HepG2 (cell line): ENCODE measurements at regions not wholly inside any gene's neighbourhood (a gene's known extent, or its start where the extent isn't known, plus 50 kb on each side); places are given as distances from the start of the nearest gene placed in this dataset.

Experiments
- ATAC-seq: fragments of 200-7000 bp; cut with Tn5 transposase; 3 replicates; pipeline ENCODE4 v1.9.1; 2020; ENCODE audit warnings: mild to moderate bottlenecking, moderate library complexity
- BruUV-seq: library from RNA; stranded (reverse); fragments of 400-500 nt; replicated peaks from 2 replicates; lab custom pipeline; 2021; lab: Mats Ljungman, UMichigan
- CTCF ChIA-PET: fragments of 300-600 bp; formaldehyde crosslinking; extraction: SDS; loops from one replicate; lab custom pipeline; 2021; ENCODE audit warnings: low total read pairs, inconsistent platforms, low intra/inter-chr PET ratio; lab: Yijun Ruan, JAX
- POLR2A ChIA-PET: fragments of 350-600 bp; sonication (Branson Sonifier 250); formaldehyde crosslinking; loops from one replicate; lab custom pipeline; 2020; ENCODE audit warnings: antibody characterized with exemption, inconsistent platforms; lab: Yijun Ruan, JAX
- DNase-seq: peaks from one replicate; pipeline ENCODE4 v3.0.0-alpha.2; 2015; ENCODE audit warnings: low spot score
- FAIRE-seq: peaks from 3 replicates; lab custom pipeline; 2011; peaks lifted over from hg19 to GRCh38; lab: Jason Lieb, UNC
- H2AFZ ChIP-seq: one replicate; pipeline ENCODE4 v1.6.1; 2011; ENCODE audit warnings: low read length, inconsistent platforms
- H3K27ac ChIP-seq: fragments of 300-600 bp; 3 replicates; pipeline ENCODE4 v1.8.0; 2011; ENCODE audit warnings: mixed run types, mild to moderate bottlenecking, mixed read lengths, low read length, inconsistent platforms; ENCODE audit not compliant: insufficient read depth; ENCODE audit errors: extremely low read length
- H3K27me3 ChIP-seq, 2 experiments: fragments of 200-600 bp in 1 of 2; 2 replicates in 1 of 2; 3 replicates in 1 of 2; pipeline versions ENCODE4 v1.6.0 to v1.8.0; 2011; ENCODE audit warnings: low read length in 2 of 2, mild to moderate bottlenecking in 2 of 2, moderate library complexity in 2 of 2, inconsistent platforms in 1 of 2; ENCODE audit not compliant: insufficient read depth in 2 of 2, control insufficient read depth in 1 of 2
- H3K36me3 ChIP-seq, 2 experiments: fragments of 200-600 bp in 1 of 2; replicated peaks in 1 of 2; 2 replicates in 1 of 2; 3 replicates in 1 of 2; pipeline versions ENCODE4 v1.5.1 to v1.8.0; 2011; ENCODE audit warnings: low read length in 2 of 2, inconsistent platforms in 1 of 2; ENCODE audit not compliant: insufficient read depth in 2 of 2, control insufficient read depth in 1 of 2
- H3K4me1 ChIP-seq: 2 replicates; pipeline ENCODE4 v1.5.1; 2012; ENCODE audit warnings: low read length, inconsistent platforms; ENCODE audit not compliant: insufficient read depth
- H3K4me2 ChIP-seq: 2 replicates; pipeline ENCODE4 v1.6.0; 2011; ENCODE audit warnings: low read depth, low read length, inconsistent platforms
- H3K4me3 ChIP-seq, 3 experiments: fragments of 200-600 bp in 1 of 3; sonication (generic), shearing (Covaris generic) in 1 of 3; replicated peaks in 1 of 3; 2 replicates each; pipeline ENCODE4 v1.5.1; 2011 to 2016; ENCODE audit warnings: low read length in 3 of 3, inconsistent platforms in 2 of 3, low read depth in 2 of 3, mild to moderate bottlenecking in 2 of 3, control low read depth in 1 of 3, mixed read lengths in 1 of 3; ENCODE audit not compliant: insufficient read depth in 1 of 3
- H3K79me2 ChIP-seq: one replicate; pipeline ENCODE4 v1.6.1; 2011; ENCODE audit warnings: low read length, inconsistent platforms; ENCODE audit not compliant: insufficient read depth
- H3K9ac ChIP-seq: 2 replicates; pipeline ENCODE4 v1.6.0; 2011; ENCODE audit warnings: mild to moderate bottlenecking, low read depth, low read length, inconsistent platforms; ENCODE audit not compliant: insufficient read depth
- H3K9me3 ChIP-seq: 2 replicates; pipeline ENCODE4 v1.5.1; 2012; ENCODE audit warnings: mild to moderate bottlenecking, low read length
- H4K20me1 ChIP-seq: 2 replicates; pipeline ENCODE4 v1.6.0; 2011; ENCODE audit warnings: inconsistent platforms, mild to moderate bottlenecking, low read length, moderate library complexity; ENCODE audit not compliant: insufficient read depth
- ARHGAP35 ChIP-seq: sonication (generic); formaldehyde crosslinking; IDR thresholded peaks from 2 replicates; pipeline ENCODE4 v1.9.0; 2022; ENCODE audit warnings: mild to moderate bottlenecking, inconsistent platforms, moderate library complexity, missing genetic modification reagents, borderline replicate concordance
- FOSL2 ChIP-seq: sonication (generic); formaldehyde crosslinking; IDR thresholded peaks from 2 replicates; pipeline ENCODE4 v1.4.0; 2020; ENCODE audit warnings: missing genetic modification reagents
- JUN ChIP-seq: sonication (generic); formaldehyde crosslinking; IDR thresholded peaks from 2 replicates; pipeline ENCODE4 v1.4.0; 2020; ENCODE audit warnings: mild to moderate bottlenecking, missing genetic modification reagents
- MATR3 ChIP-seq: sonication (generic); formaldehyde crosslinking; IDR thresholded peaks from 2 replicates; pipeline ENCODE4 v1.4.0; 2020; ENCODE audit warnings: missing genetic modification reagents
- MBNL3 ChIP-seq: fragments of 250-450 bp; sonication (Bioruptor Pico); conservative IDR thresholded peaks from 2 replicates; pipeline ENCODE4 v1.8.0; 2022; ENCODE audit warnings: mild to moderate bottlenecking, inconsistent platforms
- MED1 ChIP-seq: sonication (generic); formaldehyde crosslinking; IDR thresholded peaks from 2 replicates; pipeline ENCODE4 v1.4.0; 2020; ENCODE audit warnings: missing genetic modification reagents
- NFKBIZ ChIP-seq: IDR thresholded peaks from 2 replicates; pipeline ENCODE4 v1.6.1; 2018; ENCODE audit warnings: missing genetic modification reagents, missing compliant biosample characterization
- NFRKB ChIP-seq: fragments of 450-650 bp; IDR thresholded peaks from 2 replicates; pipeline ENCODE4 v1.6.1; 2017
- NFYB ChIP-seq: sonication (generic); formaldehyde crosslinking; IDR thresholded peaks from 2 replicates; pipeline ENCODE4 v1.4.0; 2020; ENCODE audit warnings: missing genetic modification reagents
- NR1H2 ChIP-seq: sonication (generic); formaldehyde crosslinking; IDR thresholded peaks from 2 replicates; pipeline ENCODE4 v1.8.1; 2022; ENCODE audit warnings: low read depth, missing genetic modification reagents, borderline replicate concordance
- PHB2 ChIP-seq: fragments of 450-650 bp; IDR thresholded peaks from 2 replicates; pipeline ENCODE4 v1.6.1; 2018; ENCODE audit not compliant: partially characterized antibody
- REL ChIP-seq: sonication (generic); formaldehyde crosslinking; conservative IDR thresholded peaks from 2 replicates; pipeline ENCODE4 v1.8.0; 2022; ENCODE audit warnings: mild to moderate bottlenecking, missing genetic modification reagents, moderate library complexity
- SMARCE1 ChIP-seq: fragments of 450-650 bp; IDR thresholded peaks from 2 replicates; pipeline ENCODE4 v1.6.1; 2017; ENCODE audit warnings: borderline replicate concordance
- TAF15 ChIP-seq: fragments of 200-400 bp; formaldehyde crosslinking; IDR thresholded peaks from one replicate; pipeline ENCODE4 v1.6.1; 2018; ENCODE audit warnings: mild to moderate bottlenecking, low read depth, low read length; ENCODE audit not compliant: poor library complexity, severe bottlenecking
- ZFP41 ChIP-seq: sonication (generic); formaldehyde crosslinking; IDR thresholded peaks from 2 replicates; pipeline ENCODE4 v1.4.0; 2020; ENCODE audit warnings: mild to moderate bottlenecking, missing genetic modification reagents, borderline replicate concordance
- ZMYM2 ChIP-seq: sonication (generic); formaldehyde crosslinking; IDR thresholded peaks from 2 replicates; pipeline ENCODE4 v1.8.0; 2022; ENCODE audit warnings: mild to moderate bottlenecking, missing genetic modification reagents
- ZNF629 ChIP-seq: sonication (generic); formaldehyde crosslinking; conservative IDR thresholded peaks from 2 replicates; pipeline ENCODE4 v1.5.0; 2020; ENCODE audit warnings: missing genetic modification reagents
- ZNF788 ChIP-seq: sonication (generic); formaldehyde crosslinking; IDR thresholded peaks from 2 replicates; pipeline ENCODE4 v1.5.0; 2020; ENCODE audit warnings: mild to moderate bottlenecking, missing genetic modification reagents, borderline replicate concordance
- in situ Hi-C: cut with HindIII; loops from 2 replicates; pipeline ENCODE4 v1.10.0; 2017; ENCODE audit warnings: low pct_unique_long_range_greater_than_20kb; ENCODE audit not compliant: extremely low pct_ligation_motif_present
- intact Hi-C: fragments of 100-400 bp; cut with micrococcal nuclease; formaldehyde crosslinking; loops from one replicate; pipeline ENCODE4 v1.10.0; 2022; ENCODE audit not compliant: unreplicated experiment
- TF ChIP-seq, protein P1 (sequence below): sonication (generic); formaldehyde crosslinking; IDR thresholded peaks from 2 replicates; pipeline ENCODE4 v1.8.0; 2022; ENCODE audit warnings: missing genetic modification reagents, mild to moderate bottlenecking, moderate library complexity, borderline replicate concordance
- TF ChIP-seq, protein P2 (sequence below): sonication (generic); formaldehyde crosslinking; IDR thresholded peaks from 2 replicates; pipeline ENCODE4 v1.5.0; 2020; ENCODE audit warnings: missing genetic modification reagents, mild to moderate bottlenecking, borderline replicate concordance
- TF ChIP-seq, protein P3 (sequence below): sonication (generic); formaldehyde crosslinking; IDR thresholded peaks from 2 replicates; pipeline ENCODE4 v1.4.0; 2020; ENCODE audit warnings: missing genetic modification reagents, borderline replicate concordance

DNA sequence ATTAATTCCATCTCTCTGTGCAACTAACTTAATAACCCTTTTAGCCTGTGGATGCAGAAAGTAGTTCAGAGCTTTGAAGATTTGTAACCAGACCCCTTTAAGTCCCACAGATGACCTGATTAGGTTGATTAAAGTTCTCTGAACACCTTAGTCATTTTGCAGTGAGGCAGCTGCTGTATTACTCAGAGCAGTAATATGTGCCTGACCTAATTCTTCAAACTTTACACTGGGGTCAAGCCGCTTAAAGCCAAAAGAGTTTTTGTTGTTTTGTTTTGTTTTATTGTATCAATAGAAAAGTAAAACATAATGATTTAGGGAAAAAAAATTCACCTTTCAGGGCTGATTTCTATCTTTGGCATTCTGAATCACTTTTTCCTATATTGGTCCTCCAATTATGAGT, 78.6 kb upstream of the PLEKHG7 start (continued):
- TF ChIP-seq, protein P1, sequence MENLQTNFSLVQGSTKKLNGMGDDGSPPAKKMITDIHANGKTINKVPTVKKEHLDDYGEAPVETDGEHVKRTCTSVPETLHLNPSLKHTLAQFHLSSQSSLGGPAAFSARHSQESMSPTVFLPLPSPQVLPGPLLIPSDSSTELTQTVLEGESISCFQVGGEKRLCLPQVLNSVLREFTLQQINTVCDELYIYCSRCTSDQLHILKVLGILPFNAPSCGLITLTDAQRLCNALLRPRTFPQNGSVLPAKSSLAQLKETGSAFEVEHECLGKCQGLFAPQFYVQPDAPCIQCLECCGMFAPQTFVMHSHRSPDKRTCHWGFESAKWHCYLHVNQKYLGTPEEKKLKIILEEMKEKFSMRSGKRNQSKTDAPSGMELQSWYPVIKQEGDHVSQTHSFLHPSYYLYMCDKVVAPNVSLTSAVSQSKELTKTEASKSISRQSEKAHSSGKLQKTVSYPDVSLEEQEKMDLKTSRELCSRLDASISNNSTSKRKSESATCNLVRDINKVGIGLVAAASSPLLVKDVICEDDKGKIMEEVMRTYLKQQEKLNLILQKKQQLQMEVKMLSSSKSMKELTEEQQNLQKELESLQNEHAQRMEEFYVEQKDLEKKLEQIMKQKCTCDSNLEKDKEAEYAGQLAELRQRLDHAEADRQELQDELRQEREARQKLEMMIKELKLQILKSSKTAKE (CRISPR knock-in tag): no peak
- TF ChIP-seq FOSL2 (CRISPR knock-in tag): no peak
- no peak for TF ChIP-seq NFKBIZ (CRISPR knock-in tag)
- TF ChIP-seq ZNF629 (CRISPR knock-in tag): no peak
- TF ChIP-seq, protein P2, sequence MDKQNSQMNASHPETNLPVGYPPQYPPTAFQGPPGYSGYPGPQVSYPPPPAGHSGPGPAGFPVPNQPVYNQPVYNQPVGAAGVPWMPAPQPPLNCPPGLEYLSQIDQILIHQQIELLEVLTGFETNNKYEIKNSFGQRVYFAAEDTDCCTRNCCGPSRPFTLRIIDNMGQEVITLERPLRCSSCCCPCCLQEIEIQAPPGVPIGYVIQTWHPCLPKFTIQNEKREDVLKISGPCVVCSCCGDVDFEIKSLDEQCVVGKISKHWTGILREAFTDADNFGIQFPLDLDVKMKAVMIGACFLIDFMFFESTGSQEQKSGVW (CRISPR knock-in tag): no peak
- TF ChIP-seq SMARCE1: no peak
- TF ChIP-seq, protein P3, sequence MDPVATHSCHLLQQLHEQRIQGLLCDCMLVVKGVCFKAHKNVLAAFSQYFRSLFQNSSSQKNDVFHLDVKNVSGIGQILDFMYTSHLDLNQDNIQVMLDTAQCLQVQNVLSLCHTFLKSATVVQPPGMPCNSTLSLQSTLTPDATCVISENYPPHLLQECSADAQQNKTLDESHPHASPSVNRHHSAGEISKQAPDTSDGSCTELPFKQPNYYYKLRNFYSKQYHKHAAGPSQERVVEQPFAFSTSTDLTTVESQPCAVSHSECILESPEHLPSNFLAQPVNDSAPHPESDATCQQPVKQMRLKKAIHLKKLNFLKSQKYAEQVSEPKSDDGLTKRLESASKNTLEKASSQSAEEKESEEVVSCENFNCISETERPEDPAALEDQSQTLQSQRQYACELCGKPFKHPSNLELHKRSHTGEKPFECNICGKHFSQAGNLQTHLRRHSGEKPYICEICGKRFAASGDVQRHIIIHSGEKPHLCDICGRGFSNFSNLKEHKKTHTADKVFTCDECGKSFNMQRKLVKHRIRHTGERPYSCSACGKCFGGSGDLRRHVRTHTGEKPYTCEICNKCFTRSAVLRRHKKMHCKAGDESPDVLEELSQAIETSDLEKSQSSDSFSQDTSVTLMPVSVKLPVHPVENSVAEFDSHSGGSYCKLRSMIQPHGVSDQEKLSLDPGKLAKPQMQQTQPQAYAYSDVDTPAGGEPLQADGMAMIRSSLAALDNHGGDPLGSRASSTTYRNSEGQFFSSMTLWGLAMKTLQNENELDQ (CRISPR knock-in tag): no peak

DNA sequence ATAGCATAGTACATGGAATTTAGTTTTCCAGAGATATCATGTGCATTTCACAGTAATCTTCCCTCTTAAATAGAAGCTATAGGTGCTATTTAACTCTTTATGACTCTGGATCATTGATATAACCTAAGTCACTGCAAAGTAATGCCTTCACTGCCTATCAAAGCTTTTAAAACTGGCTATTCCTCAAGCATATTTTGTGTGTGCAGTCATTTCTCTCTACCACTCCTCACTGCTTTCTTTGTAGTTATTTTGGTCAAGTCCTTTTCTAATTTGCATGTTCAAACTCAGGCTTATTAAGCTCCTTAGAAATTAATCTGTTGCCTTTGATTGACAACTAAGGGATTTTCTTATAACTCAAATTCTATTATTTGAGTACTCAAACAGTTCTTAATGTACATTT, 79.4 kb upstream of the PLEKHG7 start:
- Histone ChIP-seq H3K36me3 (no peaks in the 10 kb centered on the region), H3K4me1 (no peaks in the 10 kb centered on the region), H3K9ac (no peak overlapping the region), H2AFZ (no peak overlapping the region), H3K4me2 (no peak overlapping the region), H3K9me3 (no peaks in the 10 kb centered on the region), H4K20me1 (no peaks in the 10 kb centered on the region), H3K27me3 (no peaks in the 10 kb centered on the region), H3K27ac (no peak overlapping the region), H3K79me2 (no peaks in the 10 kb centered on the region), H3K4me3 (no peak overlapping the region)
- ChIA-PET CTCF (no interaction called here), POLR2A (no interaction called here)
- FAIRE-seq (no peak), ATAC-seq (no peak), DNase-seq (no peak)
- intact Hi-C loops: no loop called here
- in situ Hi-C loops: loop anchor here (25.0 kb wide), 1 partner anchor 1236 kb away; no protein-coding TSS in a partner anchor
- BruUV-seq: no TSS peak
- no peak for TF ChIP-seq ARHGAP35 (CRISPR knock-in tag)
- TF ChIP-seq JUN: no peak
- no peak for TF ChIP-seq ZNF788 (CRISPR knock-in tag)
- no peak for TF ChIP-seq NR1H2 (CRISPR knock-in tag)
- TF ChIP-seq NFYB (CRISPR knock-in tag): no peak
- no peak for TF ChIP-seq ZFP41
- TF ChIP-seq PHB2: no peak
- no peak for TF ChIP-seq REL (CRISPR knock-in tag)
- no peak for TF ChIP-seq TAF15
- TF ChIP-seq MBNL3 (CRISPR knock-in tag): no peak
- no peak for TF ChIP-seq ZMYM2
- no peak for TF ChIP-seq MED1
- no peak for TF ChIP-seq MATR3
- no peak for TF ChIP-seq NFRKB
